GM06990 (cell line): ENCODE measurements at regions not wholly inside any gene's neighbourhood (a gene's known extent, or its start where the extent isn't known, plus 50 kb on each side); places are given as distances from the start of the nearest gene placed in this dataset.

Source experiments
- DNase-seq: peaks from one replicate; pipeline ENCODE4 v3.0.0-alpha.2; 2011; ENCODE audit not compliant: insufficient read length; ENCODE audit errors: extremely low read depth
- H3K27me3 ChIP-seq: replicated peaks from 2 replicates; pipeline ENCODE4 v1.6.0; 2011; ENCODE audit warnings: low read length; ENCODE audit not compliant: control insufficient read depth, insufficient read depth
- H3K36me3 ChIP-seq: 2 replicates; pipeline ENCODE4 v1.5.1; 2011; ENCODE audit warnings: low read length; ENCODE audit not compliant: control insufficient read depth, insufficient read depth
- H3K4me3 ChIP-seq: replicated peaks from 2 replicates; pipeline ENCODE4 v1.5.1; 2011; ENCODE audit warnings: low read depth, mild to moderate bottlenecking, control low read depth, low read length
- TF ChIP-seq, protein P1 (sequence below): IDR thresholded peaks from 2 replicates; pipeline ENCODE4 v1.5.1; 2011; ENCODE audit warnings: low read length, control low read depth, mild to moderate bottlenecking, inconsistent platforms; ENCODE audit not compliant: insufficient read depth, poor library complexity, severe bottlenecking

DNA sequence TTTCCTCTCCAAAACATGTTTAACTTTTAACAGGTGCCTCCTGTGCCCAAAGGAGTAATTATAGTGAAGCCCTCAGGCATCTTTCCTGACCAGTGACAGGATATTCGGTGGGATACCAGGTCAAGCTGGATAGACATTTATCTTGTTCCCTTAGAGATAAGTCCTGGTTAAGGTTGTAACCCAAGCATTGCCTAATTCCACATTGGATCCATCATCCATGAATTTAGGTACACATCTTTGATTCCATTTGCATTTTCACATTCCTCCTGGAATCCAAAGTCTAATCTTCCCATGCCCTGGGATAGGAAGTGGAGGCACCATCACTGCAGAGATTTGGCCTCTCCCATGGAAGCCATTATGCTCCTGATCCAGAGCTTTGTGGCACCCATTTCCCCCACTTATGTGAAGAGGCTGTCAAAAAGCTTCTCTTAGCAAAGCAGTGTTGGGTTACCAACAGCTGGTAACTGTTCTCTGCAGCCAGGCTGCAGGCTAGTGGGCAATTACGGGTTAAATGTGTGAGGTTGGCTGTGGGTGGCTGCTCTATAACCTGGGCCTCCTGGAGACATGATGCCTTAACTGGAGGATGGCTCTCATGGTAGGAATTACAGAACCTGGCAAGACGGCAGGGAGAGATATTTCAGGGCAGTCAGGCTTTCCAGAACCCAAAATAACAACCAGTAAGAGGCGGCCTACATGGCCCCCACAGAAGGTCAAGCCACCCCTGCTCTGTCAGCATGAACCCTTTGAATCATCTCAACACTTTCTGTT lies 96.9 kb upstream of the VGLL2 start:
- no peaks in the 10 kb centered on the region for H3K27me3 ChIP-seq
- TF ChIP-seq, protein P1, sequence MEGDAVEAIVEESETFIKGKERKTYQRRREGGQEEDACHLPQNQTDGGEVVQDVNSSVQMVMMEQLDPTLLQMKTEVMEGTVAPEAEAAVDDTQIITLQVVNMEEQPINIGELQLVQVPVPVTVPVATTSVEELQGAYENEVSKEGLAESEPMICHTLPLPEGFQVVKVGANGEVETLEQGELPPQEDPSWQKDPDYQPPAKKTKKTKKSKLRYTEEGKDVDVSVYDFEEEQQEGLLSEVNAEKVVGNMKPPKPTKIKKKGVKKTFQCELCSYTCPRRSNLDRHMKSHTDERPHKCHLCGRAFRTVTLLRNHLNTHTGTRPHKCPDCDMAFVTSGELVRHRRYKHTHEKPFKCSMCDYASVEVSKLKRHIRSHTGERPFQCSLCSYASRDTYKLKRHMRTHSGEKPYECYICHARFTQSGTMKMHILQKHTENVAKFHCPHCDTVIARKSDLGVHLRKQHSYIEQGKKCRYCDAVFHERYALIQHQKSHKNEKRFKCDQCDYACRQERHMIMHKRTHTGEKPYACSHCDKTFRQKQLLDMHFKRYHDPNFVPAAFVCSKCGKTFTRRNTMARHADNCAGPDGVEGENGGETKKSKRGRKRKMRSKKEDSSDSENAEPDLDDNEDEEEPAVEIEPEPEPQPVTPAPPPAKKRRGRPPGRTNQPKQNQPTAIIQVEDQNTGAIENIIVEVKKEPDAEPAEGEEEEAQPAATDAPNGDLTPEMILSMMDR, result no peak
- no peak for DNase-seq
- no peaks in the 10 kb centered on the region for H3K36me3 ChIP-seq
- H3K4me3 ChIP-seq, result no peak overlapping the region

DNA sequence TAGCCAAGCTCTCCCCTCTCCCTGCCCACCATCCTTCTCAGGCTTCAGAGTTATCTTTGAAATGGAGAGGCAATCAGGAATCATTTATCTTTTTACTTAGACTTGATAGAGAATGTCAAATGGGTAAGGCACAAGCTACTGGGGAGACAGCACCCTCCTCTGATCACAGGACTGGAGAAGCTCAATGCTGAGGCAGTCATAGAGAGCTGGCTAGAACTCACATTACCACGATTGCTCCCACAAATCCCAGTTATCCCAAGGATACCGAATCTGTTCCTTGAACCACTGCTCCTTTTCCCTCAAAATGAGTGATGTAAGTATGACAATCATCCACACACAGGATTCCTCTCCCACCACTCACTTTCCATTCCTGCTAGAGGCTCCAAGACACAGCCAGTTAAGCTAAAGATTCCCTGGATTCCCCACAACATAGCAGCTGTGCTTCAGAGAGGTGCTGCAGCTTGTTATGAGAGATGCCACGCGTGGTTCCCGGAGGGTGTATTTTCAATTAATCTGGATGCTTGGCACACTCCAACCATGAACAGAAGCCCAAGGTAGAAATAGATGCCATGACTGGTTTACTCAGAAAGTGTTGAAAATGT lies 96.2 kb upstream of the VGLL2 start:
- Histone ChIP-seq H3K36me3 (no peaks in the 10 kb centered on the region), H3K4me3 (no peak overlapping the region), H3K27me3 (no peaks in the 10 kb centered on the region)
- DNase-seq, result no peak
- TF ChIP-seq, protein P1, result no peak

DNA sequence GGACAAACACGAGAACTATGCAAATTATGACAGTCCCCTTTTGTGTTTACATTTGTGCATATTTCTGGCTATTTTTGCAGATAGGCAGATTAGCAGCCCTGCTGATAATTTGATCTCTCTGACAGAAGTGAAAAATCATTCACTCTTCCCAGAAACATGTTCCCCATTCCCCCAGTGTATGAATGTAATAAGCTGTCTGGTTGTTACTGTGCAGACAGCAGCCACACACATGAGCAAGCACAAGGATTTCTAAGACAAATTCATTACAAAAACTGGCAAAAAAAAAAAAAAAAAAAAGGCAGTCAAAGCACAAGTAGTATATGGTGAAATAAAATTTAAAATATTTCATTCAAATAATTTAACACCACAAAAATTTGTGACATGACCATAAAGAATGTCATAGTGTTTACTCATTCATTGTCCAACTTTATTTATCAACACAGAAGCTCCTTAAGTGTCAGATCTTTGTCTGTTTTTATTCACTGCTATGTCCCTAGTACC lies 95.5 kb upstream of the VGLL2 start:
- Histone ChIP-seq H3K4me3 (no peak overlapping the region), H3K27me3 (no peaks in the 10 kb centered on the region), H3K36me3 (no peaks in the 10 kb centered on the region)
- no peak for DNase-seq
- TF ChIP-seq, protein P1, result no peak

DNA sequence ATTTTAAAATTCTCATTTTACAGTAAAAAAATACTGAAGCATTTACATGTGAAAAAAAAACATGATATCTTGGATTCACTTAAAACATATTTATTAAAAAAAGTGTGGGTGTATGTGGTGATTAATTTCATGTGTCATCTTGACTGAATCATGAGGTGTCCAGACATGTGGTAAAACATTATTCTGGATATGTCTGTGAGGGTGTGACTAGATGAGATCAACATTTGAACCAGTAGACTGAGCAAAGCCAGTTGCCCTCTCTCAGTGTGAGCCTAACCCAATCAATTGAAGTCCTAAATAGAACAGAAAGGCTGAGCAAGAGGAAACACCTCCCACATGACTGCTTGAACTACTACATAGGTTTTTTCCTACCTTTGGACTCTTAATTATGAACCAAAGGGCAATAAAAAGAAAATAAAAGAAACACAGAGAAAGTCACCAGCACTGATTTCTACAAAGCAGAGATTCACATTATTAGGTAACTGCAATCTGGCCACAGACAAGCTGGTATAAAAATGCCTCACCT lies 90.5 kb upstream of the VGLL2 start:
- TF ChIP-seq, protein P1, result no peak
- Histone ChIP-seq H3K4me3 (no peak overlapping the region), H3K36me3 (no peaks in the 10 kb centered on the region), H3K27me3 (no peaks in the 10 kb centered on the region)
- no peak for DNase-seq

DNA sequence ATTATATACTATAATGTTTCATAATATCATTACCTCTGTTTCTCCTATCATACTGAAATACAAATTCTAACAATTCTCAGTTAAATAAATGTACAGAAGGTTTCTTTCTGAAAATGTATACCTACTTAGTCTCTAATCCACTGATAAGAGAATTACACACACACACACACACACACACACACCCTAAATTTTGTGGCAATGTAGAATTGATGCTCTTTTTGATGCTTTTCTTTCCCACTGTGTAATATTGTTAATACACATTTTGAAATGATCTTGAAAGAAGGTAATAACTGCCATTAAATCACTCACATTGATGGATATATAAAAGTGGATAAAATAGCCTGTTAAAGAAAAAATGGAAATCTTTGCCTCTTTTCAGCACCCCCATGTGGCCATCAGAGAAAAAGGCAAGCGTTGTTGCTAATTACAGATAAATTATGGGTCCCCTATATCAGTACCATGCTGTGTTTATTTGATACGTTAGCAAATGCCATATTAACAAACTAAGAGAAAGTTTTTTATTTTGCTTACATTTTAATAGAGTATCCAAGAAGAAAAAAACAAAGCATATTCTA lies 76.6 kb upstream of the VGLL2 start:
- no peak for DNase-seq
- TF ChIP-seq, protein P1, result peak; percentile 60
- no peak overlapping the region for H3K4me3 ChIP-seq
- no peaks in the 10 kb centered on the region for H3K36me3 ChIP-seq
- no peaks in the 10 kb centered on the region for H3K27me3 ChIP-seq
